HG03575 (cell line): ENCODE measurements at regions not wholly inside any gene's neighbourhood (a gene's known extent, or its start where the extent isn't known, plus 50 kb on each side); places are given as distances from the start of the nearest gene placed in this dataset.
"Not testable (repeated sequence)": the region's sequence is repeated elsewhere in the genome, so short reads cannot be mapped to it uniquely, and the experiment has no call there.

ENCODE experiments used
- ATAC-seq: cut with Tn5 transposase; IDR thresholded peaks from one replicate; pipeline ENCODE4 v1.9.1; 2021; ENCODE audit not compliant: unreplicated experiment, insufficient number of reproducible peaks, low FRiP score; ENCODE audit errors: extremely low read depth

DNA sequence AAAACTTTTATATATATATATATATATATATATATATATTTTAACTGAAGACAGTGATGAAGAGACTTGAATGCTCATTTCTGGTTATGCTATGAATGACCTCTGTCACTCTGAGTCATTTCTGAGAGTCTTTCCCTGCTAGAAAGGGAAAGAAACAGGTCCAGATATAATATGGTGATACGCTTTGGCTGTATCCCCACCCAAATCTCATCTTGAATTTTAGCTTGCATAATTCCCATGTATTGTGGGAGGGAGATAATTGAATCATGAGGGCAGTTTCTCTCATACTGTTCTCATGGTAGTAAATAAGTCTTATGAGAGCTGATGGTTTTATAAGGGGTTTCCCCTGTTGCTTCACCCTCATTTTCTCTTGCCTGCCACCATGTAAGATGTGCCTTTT is 254.1 kb upstream of the IGFBP7 start:
- no peak for ATAC-seq

DNA sequence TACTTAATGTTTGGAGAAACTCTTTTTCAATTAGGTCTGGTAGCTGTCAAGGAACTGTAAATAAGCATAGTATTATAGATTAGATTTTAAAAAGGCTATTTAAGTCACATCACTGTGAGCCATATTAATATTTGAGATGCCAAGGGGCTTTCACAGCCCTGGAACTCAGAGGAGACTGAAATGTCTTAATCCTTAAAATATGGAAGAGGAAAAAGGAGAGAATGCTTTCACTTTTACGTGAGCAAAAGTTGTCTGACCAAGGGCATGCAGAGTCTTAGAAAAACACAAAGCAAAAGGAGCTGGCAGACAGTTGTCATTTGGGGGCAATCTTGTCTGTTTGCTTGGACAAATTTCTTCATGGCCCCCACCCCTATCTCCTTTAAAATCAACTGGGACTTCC is 253.2 kb upstream of the IGFBP7 start:
- ATAC-seq: no peak

DNA sequence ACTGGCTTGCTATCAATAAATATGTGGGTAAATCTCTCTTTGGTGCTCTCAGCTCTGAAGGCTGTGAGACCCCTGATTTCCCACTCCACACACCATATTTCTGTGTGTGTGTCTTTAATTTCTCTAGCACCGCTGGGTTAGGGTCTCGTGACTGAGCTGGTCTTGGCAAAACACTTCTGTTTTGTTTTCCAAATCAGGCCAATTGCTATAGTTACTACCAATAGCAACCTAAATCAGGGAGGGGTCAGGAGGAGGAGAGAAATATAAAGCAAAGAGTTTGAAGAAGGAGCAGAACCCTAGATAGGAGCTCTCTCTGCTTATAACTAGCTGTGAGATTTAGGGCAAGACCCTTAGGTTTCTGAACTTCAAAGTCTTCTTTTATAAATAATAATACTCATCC is 250.5 kb upstream of the IGFBP7 start:
- no peak for ATAC-seq

DNA sequence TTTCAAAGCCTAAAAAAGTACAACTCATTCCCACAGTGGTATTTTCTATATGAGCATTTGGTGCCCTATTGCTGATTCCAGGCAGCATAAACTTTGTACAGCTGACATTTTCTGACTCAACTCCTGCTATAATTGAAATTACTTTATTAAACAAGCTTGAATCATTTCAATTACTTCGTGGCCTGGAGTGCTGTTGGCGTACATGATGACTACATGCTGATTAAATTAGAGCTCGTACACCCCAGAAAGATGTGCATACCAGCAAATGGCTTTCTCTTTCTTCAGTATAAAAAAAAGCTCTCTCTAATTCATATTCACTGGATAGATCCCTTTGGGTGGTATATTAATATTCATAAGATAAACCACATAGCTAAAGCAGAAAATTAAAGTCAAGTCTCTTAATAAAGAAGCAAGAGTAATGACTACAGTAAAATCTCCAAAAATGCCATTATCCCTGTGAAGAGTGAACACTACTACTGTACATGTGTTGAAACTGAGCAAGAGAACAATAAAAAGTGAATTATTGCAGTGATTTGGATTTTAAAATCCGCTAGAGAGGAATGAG is 245.0 kb upstream of the IGFBP7 start:
- no peak for ATAC-seq

DNA sequence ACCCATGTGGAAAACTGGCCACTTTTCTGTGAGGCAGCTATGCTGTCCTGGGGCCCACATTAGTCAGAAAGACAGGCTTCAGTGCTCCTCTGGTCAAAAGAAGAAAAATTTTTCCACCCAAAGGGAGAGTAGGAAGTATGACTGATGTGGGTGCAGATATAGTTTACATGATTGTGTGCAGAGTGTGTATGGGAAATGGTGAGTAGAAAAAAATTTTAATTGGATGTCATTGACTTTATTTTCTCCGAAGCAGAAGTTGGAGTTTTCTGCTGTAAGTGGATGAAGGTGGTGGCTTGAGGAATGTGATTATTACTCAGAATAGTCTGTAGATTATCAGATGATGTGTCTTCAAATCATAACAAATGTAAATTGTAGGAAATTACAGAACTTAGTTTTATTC is 241.5 kb upstream of the IGFBP7 start:
- no peak for ATAC-seq

DNA sequence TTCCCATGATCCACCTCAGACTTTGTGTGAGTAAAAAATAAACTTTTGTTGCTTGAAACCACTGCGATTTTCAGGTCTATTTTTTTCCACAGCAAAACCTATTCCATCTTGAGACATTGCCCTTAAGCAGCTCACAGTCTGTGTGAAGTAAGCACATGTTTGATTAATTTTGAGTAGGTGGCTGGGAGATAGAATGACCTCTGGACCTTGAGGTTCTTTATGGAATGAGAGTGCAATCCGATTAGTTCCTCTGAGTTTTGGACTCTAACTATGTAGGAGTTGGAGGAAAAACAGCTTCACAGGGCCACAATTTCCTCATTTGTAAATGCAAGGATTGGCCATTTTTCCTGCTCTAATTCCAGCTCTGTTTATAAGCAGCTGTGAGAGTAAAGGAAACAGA is 234.1 kb upstream of the IGFBP7 start:
- no peak for ATAC-seq

DNA sequence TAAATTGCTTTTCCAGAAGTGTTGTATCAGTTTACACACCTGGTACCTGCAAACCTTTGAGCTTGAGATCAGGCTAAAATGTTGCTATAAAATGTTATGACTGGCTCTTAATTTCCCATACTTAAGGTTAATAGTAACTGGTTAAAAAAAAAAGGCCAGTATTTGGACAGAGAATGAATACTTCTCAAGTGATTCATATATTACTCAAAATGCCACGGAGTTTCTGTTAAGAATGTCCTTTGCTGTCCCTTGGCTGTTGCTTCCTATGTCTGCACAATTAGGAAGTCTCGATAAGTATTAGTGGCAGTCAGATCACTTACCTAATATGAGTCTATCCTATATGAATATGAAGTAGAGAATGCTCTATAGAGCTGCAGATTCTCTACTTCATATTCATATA is 232.2 kb upstream of the IGFBP7 start:
- no peak for ATAC-seq

DNA sequence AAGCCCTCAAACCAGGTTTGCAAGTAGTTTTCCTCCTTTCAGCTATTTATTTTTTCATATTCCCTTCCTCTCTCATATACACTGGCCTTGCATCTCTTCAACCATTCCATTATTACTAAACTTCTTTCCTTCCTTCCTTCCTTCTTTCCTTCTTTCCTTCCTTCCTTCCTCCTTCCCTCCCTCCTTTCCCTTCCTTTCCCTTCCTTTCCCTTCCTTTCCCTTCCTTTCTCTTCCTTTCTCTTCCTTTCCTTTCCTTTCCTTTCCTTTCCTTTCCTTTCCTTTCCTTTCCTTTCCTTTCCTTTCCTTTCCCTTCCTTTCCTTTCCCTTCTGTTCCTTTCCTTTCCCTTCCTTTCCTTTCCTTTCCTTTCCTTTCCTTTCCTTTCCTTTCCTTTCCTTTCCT is 228.7 kb upstream of the IGFBP7 start:
- not testable (repeated sequence) for ATAC-seq

DNA sequence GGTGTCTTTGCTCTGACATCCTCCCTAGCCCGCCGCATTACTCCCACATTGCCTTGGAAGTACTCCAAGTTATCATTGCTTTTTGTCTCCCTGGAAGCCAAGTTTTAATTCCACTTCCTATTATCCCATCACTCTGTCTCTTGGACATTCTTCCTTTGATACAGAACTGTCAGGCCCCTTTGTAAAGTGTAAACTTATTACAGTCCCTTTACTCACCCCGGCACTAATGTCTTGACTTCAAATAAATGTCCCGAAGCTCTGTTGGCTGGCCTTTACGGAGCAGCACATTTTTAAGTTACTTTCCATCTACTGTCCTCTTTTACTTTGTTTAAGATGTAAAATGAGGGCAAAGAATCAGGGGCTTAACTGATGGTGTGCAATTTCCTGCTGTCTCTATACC is 223.5 kb upstream of the IGFBP7 start:
- ATAC-seq: no peak

DNA sequence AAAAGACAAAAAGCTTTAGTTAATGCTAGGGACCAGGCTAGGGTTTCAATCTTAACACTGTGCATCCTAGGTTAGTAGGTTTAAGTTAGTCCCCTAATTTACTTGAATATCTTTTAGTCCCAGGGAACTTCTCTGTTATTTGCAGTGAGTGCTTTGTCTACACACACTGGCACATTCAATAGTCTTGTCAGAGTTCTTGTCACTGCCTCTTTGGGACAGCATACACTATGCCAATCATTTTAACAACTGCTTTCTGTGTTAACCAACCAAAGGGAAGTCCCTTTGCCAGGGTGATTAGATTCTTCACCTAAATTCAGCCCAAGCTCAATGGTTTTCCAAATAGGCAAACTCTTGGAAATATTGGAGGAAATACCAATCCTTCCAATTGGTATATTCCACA is 221.8 kb upstream of the IGFBP7 start:
- ATAC-seq: no peak

DNA sequence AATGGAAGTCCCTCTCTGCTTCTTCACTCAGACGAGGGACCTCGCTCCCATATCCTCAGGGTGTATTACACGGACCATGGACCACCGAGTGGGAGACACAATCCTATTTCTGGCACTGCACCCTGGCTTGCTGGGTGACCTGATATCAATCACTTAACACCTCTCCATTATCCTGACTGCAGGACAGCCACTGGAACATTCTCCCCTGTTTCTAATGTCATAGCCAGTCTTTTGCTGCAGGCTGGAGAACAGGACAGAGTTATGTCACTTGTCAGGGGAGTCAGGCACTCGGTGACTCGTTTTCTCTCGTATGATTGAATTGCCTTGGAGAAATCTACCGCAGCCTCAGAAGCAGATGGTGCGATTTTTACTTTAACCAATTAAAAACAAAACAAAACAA is 219.1 kb upstream of the IGFBP7 start:
- no peak for ATAC-seq

DNA sequence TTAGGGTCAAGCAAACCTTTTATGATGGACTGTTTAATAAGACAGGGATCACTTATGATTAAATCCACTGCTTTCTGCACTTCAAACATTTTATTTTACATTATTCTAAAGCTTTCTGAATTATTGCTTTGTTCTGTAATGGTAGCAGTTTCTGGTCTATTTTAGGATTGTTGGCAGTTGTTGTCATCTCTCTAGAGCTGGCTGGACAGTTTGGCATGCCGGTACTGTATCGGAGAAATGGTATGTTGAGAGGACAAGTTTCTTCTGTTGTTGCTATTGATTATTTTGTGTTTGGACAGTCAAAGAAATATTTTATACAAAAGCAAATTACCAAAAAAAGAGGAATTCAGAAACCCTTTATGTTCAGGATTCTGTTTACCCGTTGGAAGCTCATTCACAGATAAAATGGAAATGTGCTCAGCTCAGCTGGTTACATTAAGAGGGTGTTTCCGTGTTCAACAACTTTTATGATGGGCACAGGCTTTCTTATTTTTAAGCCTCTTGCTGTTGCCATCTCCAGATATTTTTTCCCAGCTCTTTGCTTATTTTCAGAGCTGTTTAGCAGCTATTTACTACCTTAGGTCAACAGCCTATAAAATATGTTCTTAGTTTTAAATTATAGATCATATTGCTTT is 214.6 kb upstream of the IGFBP7 start:
- no peak for ATAC-seq

DNA sequence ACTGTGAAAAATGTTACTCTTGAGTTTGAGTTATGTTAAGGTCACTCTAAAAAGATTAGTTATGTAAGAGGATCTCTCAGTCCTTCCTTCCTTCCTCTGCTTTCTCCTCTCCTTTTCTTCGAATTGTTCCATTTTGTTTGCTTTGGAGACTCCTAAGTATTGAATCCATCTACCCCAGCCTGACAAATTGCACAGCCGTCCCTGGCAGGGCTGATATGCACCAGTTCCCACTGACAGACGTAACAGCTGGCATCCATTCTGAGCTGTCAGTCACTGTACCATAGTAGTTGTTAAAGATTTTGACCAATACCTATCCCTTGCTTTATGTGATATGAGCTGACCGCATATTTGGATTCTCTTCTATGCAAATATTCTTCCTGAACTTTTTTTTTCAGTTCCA is 210.7 kb upstream of the IGFBP7 start:
- no peak for ATAC-seq

DNA sequence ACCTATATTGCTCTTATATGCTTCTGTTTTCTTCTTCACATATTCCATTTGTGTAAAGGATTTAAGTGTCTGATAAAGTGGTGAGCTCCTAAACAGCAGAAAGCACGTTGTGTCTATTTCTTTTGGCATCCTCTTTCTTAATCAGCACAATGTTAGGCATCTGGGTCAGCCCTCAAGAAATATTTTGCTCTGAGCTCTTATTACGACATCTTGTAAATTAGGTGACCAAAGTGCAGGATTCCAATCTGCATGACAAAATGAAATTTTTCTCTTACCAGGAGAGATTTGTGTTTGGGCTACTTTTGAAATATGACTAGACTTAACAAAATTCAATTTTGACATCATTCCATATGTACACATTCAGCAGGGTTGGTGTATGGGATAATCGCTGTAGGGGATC is 210.0 kb upstream of the IGFBP7 start:
- ATAC-seq: no peak

DNA sequence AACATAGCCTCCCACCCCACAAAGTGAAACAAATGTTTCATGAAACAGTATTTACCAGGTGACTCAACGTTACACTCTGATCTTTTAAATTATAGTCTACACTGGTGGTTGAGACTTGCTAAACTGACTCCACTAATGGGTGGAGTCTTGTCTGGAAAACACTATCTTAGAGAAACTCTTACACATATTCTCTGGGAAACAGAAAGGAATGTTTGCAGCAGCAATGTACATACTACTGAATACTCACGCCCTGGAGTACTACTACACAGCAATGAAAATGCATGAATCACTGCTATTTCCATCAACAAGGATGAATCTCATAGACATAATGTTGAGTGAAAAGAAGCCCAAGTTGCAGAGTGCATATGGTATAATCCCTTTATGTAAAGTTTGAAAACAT is 208.5 kb upstream of the IGFBP7 start:
- no peak for ATAC-seq

DNA sequence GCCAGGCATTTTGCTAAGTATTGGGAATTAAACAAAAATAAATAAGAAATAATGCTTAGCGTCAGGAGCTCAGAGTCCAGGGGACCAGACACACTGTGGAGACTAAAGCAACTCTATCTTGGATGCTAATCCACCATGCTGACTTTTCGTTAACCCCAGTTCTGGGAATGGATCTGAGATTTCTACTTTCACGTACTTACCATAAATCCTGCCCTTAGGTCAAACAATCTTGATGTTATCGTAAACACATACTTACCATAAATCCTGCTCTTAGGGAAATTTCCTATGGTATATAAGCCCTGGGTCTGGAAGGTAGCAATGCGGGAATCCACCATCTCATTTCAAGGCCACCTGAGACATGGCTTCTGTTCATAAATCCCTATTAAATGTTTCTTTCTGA is 204.5 kb upstream of the IGFBP7 start:
- no peak for ATAC-seq

DNA sequence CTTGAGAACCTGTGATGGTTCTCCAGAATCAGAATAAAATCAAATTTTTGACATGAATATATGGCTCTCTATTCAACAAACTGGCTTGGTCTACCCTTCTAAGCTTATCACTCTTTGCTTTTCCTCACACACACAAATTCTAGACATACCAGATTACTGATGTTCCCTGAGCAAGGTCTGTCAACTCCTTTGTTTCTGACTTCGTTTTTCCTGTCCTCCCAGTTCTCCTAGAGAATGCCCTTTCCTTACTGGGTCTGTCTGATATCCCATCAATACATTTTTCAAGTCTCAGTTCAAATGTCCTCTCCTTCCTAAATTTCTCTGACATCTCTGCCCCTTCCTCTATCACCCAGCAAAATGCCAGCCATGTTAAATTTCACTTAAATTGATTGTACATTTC is 202.1 kb upstream of the IGFBP7 start:
- no peak for ATAC-seq

DNA sequence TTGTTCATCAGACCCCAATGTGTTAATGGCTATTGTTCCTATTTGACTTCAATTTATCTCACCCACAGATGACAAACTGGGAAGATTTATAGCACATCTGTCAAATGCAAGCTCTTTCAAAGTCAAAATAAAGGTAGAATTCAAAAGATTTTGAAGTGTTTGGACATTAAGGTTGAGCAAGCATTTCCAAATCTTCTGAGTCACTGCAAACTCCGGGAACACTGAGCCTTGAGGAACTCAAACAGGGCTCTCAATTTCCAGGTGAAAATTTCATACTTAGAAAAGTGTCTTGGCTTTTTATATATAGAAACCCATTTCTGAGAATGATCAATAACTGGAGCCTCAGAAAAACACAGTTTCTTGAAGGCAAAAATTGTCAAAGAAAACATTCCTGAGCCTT is 199.5 kb upstream of the IGFBP7 start:
- no peak for ATAC-seq

DNA sequence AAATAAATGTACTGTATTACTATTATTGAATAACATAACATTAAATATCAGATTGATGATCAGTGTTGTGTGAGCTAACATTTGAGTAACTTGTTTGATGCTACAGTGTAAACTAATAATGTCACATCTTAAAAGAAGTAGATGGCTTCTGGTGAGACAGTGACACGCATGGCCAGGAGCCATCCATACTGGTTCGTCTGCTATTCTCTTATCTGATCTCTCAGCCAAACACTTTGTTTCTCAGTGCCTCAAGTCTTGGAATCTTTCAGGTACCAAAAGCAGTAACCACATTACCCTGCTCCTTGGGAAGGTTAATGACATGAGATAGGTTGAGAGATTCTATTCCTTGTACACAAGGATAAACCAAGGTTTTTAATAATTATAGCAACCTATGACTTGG is 198.1 kb upstream of the IGFBP7 start:
- no peak for ATAC-seq

DNA sequence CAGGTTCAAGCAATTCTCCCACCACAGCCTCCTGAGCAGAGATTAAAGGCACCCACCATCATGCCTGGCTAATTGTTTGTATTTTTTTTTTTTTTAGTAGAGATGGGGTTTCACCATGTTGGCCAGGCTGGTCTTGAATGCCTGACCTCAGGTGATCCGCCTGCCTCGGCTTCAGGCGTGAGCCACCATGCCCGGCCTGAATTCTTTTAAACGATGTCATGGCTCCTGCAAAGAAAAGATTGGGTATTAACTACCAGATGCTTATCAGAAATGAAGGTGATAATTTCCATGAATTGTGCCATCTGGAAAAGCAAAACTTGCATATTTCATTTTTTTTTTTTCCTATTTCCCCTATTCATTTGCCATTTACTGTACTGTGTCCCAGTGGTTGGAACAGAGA is 195.7 kb upstream of the IGFBP7 start:
- no peak for ATAC-seq

DNA sequence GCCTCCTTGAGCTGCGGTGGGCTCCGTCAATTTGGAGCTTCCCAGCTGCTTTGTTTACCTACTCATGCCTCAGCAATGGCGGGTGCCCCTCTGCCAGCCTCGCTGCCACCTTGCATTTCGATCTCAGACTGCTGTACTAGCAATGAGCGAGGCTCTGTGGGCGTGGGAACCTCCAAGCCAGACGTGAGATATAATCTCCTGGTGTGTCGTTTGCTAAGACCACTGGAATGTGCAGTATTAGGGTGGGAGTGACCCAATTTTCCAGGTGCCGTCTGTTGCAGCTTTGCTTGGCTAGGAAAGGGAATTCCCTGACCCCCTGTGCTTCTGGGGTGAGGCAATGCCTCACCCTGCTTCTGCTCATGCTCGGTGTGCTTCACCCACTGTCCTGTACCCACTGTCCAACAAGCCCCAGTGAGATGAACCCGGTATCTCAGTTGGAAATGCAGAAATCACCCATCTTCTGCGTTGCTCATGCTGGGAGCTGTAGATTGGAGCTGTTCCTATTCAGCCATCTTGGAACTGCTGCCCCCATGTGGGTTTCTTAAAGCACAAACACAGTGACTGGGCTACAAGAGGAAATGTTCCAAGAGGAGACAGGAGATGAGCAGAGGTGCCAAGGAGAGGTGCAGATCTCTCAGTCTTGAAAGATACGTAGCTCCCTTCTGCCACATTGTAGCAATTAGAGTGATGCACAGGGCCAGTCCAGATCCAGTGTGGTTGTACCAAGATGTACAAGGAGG is 193.0 kb upstream of the IGFBP7 start:
- no peak for ATAC-seq
